ENCODE measurements at regions not wholly inside any gene's neighbourhood (a gene's known extent, or its start where the extent isn't known, plus 50 kb on each side); places are given as distances from the start of the nearest gene placed in this dataset.

DNA sequence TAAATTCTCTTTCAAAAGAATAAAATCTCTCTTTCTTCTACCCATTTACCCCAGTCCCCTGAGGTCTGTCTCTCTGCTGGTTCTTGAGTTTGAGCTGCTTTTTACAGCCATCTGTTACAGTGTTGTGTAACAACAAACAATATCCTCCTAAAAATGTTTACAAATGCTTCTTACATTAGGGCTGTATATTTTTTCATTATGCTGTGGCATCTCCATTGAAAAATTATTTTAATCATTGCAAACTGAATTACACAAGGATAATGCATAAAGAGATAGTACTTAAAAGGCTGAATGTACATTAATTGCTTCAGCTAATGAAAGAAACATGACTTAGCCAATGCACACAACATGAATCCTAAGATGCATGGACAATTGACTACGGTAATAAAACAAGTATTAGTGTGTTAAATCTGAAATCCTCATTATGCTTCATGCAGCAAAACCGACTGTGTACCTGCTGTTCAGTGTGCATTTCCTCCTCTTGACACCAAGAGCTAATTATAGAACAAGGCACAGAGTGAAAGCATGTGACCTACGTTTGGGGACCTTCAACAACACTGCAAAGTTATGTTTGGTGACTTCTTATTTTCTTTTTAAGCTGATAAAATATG is 181.7 kb upstream of the RHOBTB1 start:
- TF ChIP-seq YY1 (IDR thresholded peaks at IDR 0.05; ENCODE audit: low read depth) (no peak), MAX (IDR thresholded peaks at IDR 0.05) (no peak), TCF12 (IDR thresholded peaks at IDR 0.05; ENCODE audit: low read depth) (no peak), CREB1 (IDR thresholded peaks at IDR 0.05; ENCODE audit: low read depth) (no peak), FOXM1 (IDR thresholded peaks at IDR 0.05; ENCODE audit: borderline replicate concordance, low read depth) (no peak), EP300 (IDR thresholded peaks at IDR 0.05; ENCODE audit: borderline replicate concordance) (no peak), TAF1 (IDR thresholded peaks at IDR 0.05; ENCODE audit: low read depth) (no peak), CEBPB (IDR thresholded peaks at IDR 0.05) (no peak), EGR1 (IDR thresholded peaks at IDR 0.05) (no peak), RAD21 (IDR thresholded peaks at IDR 0.05; ENCODE audit: low read depth) (no peak), TEAD4 (IDR thresholded peaks at IDR 0.05) (no peak)
- TF ChIP-seq, protein P1, sequence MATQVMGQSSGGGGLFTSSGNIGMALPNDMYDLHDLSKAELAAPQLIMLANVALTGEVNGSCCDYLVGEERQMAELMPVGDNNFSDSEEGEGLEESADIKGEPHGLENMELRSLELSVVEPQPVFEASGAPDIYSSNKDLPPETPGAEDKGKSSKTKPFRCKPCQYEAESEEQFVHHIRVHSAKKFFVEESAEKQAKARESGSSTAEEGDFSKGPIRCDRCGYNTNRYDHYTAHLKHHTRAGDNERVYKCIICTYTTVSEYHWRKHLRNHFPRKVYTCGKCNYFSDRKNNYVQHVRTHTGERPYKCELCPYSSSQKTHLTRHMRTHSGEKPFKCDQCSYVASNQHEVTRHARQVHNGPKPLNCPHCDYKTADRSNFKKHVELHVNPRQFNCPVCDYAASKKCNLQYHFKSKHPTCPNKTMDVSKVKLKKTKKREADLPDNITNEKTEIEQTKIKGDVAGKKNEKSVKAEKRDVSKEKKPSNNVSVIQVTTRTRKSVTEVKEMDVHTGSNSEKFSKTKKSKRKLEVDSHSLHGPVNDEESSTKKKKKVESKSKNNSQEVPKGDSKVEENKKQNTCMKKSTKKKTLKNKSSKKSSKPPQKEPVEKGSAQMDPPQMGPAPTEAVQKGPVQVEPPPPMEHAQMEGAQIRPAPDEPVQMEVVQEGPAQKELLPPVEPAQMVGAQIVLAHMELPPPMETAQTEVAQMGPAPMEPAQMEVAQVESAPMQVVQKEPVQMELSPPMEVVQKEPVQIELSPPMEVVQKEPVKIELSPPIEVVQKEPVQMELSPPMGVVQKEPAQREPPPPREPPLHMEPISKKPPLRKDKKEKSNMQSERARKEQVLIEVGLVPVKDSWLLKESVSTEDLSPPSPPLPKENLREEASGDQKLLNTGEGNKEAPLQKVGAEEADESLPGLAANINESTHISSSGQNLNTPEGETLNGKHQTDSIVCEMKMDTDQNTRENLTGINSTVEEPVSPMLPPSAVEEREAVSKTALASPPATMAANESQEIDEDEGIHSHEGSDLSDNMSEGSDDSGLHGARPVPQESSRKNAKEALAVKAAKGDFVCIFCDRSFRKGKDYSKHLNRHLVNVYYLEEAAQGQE (IDR thresholded peaks at IDR 0.05; ENCODE audit: low read depth): no peak
